ENCODE measurements at regions not wholly inside any gene's neighbourhood (a gene's known extent, or its start where the extent isn't known, plus 50 kb on each side); places are given as distances from the start of the nearest gene placed in this dataset.

- no peak for TF ChIP-seq POLR2A (IDR thresholded peaks at IDR 0.05)
- TF ChIP-seq, protein P1, sequence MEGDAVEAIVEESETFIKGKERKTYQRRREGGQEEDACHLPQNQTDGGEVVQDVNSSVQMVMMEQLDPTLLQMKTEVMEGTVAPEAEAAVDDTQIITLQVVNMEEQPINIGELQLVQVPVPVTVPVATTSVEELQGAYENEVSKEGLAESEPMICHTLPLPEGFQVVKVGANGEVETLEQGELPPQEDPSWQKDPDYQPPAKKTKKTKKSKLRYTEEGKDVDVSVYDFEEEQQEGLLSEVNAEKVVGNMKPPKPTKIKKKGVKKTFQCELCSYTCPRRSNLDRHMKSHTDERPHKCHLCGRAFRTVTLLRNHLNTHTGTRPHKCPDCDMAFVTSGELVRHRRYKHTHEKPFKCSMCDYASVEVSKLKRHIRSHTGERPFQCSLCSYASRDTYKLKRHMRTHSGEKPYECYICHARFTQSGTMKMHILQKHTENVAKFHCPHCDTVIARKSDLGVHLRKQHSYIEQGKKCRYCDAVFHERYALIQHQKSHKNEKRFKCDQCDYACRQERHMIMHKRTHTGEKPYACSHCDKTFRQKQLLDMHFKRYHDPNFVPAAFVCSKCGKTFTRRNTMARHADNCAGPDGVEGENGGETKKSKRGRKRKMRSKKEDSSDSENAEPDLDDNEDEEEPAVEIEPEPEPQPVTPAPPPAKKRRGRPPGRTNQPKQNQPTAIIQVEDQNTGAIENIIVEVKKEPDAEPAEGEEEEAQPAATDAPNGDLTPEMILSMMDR (IDR thresholded peaks at IDR 0.05): no peak
These were observed 79.0 kb downstream of the MRPL14 start for GRCh38 chr6:44048277-44048676.
